Astrocyte of the cerebellum (primary cell): ENCODE measurements at regions not wholly inside any gene's neighbourhood (a gene's known extent, or its start where the extent isn't known, plus 50 kb on each side); places are given as distances from the start of the nearest gene placed in this dataset.

Source experiments
- DNase-seq: peaks from one replicate; pipeline ENCODE4 v3.0.0-alpha.2; 2011; ENCODE audit warnings: low read depth
- H3K4me3 ChIP-seq: 2 replicates; pipeline ENCODE4 v1.5.1; 2011; ENCODE audit warnings: mild to moderate bottlenecking, low read depth, low read length, moderate library complexity
- CTCF ChIP-seq: IDR thresholded peaks from 2 replicates; pipeline ENCODE4 v1.5.1; 2012; ENCODE audit warnings: low read length, low read depth, moderate library complexity, mild to moderate bottlenecking; ENCODE audit errors: missing control alignments
- in situ Hi-C: cut with HindIII; loops from 2 replicates; pipeline ENCODE4 v1.10.0; 2017; ENCODE audit warnings: low sequenced_read_pairs

GRCh38 chr2:118244686-118245085, 156.4 kb downstream of the INSIG2 start:
- no peak for TF ChIP-seq CTCF
- in situ Hi-C loops = no loop called here

DNA sequence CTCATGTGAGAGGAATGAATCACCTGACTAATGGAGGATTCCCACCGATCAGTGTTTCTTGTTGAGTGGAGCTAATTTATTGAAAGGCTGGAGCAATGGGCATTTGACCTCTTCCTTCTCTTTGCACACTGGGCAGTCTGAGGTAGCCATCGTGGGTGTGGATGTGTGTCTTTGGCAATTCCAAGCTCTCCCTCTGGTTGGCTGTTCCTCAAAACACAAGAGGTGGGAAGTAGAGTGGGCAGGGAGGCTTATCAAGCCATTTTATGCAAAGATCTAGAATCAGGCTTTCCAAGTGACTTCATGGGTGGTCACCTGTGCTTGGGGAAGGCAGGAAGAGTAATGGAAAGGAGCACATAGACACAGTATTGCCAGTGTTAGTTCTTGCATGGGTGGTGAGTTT, 154.8 kb downstream of the INSIG2 start:
- no peak overlapping the region for H3K4me3 ChIP-seq
- no peak for DNase-seq
- in situ Hi-C loops = no loop called here
- no peak for TF ChIP-seq CTCF

More at GRCh38 chr2:118244686-118245085, 156.4 kb downstream of the INSIG2 start:
- H3K4me3 ChIP-seq = no peak overlapping the region
- DNase-seq = no peak

DNA sequence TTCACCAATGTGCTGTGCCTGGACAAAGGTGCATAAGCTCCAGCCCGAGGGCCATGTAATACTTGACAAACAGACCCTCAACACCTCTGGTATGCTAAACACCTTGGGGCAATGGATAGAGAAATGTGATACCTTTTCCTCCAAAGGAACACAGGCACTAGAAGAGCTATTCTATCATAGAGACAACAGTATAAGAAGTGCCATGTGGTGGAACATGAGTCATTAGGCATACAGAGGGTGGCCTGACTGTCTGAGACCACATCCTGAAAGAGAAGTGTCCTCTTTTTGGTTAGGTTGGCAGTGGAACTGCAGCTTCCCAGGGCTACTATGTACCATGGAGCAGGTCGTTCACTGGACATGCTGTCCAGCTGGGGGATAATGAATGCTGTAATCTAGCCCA, 153.9 kb downstream of the INSIG2 start:
- no peak for DNase-seq
- no peak for TF ChIP-seq CTCF
- H3K4me3 ChIP-seq = no peak overlapping the region
- in situ Hi-C loops = no loop called here

- DNase-seq = no peak
- no peak overlapping the region for H3K4me3 ChIP-seq
- no peak for TF ChIP-seq CTCF
- in situ Hi-C loops = no loop called here
Observed at GRCh38 chr2:118241128-118241527, 152.9 kb downstream of the INSIG2 start.

DNA sequence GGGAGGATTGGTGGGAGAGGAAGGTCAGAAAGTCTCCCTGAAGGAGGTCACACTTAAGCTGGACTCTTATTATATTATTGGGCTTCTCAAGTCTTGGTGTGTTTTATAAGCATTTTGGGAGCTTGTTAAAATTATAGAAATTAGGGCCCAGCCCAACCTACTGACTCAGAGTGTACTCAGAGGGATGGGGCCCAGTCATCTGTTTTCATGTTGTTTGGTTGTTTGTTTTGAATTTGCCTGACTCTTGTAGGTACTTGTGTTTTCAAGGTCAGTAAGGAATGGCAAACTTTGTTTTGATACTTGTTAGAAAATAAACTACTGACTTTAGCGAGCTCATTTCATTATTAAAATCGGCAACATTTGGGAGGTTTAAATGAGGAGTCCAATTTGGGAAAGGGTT, 152.0 kb downstream of the INSIG2 start:
- in situ Hi-C loops = no loop called here

DNA sequence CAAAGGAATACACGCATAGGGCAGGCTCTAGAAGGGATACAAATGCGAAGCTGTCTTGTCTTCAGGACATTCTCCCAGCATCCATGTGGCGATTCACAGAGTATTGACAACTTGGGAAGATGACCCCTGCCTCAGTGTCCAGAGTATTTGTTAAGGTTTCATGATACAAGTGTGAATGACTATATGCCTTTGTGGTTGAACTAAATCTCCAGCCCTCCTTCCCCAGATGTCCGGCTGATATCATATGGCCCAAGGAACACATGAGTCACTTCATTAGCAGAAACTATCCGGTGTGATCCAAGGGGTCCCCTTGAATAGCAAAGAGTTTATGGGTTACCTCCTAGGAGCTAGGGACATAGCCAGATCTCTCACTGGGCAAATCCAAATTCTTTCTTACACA, 151.0 kb downstream of the INSIG2 start:
- in situ Hi-C loops = no loop called here
- no peak for TF ChIP-seq CTCF

More for the DNA sequence above, 152.0 kb downstream of the INSIG2 start:
- DNase-seq = no peak
- no peak overlapping the region for H3K4me3 ChIP-seq
- no peak for TF ChIP-seq CTCF

GRCh38 chr2:118237451-118237850, 149.2 kb downstream of the INSIG2 start:
- no peak overlapping the region for H3K4me3 ChIP-seq
- no peak for TF ChIP-seq CTCF
- DNase-seq = no peak
- in situ Hi-C loops = no loop called here

More for the DNA sequence above, 151.0 kb downstream of the INSIG2 start:
- no peak overlapping the region for H3K4me3 ChIP-seq
- no peak for DNase-seq
